Endodermal cell (in vitro differentiated cells): ENCODE measurements at regions not wholly inside any gene's neighbourhood (a gene's known extent, or its start where the extent isn't known, plus 50 kb on each side); places are given as distances from the start of the nearest gene placed in this dataset.

Experiments
- DNase-seq: peaks from one replicate; pipeline ENCODE4 v3.0.0-alpha.2; 2017
- H3K27ac ChIP-seq: 2 replicates; pipeline ENCODE4 v1.5.1; 2013; ENCODE audit warnings: mild to moderate bottlenecking, low read depth, low read length, moderate library complexity
- H3K27me3 ChIP-seq: 2 replicates; pipeline ENCODE4 v1.6.1; 2013; ENCODE audit warnings: mild to moderate bottlenecking, low read length, moderate library complexity; ENCODE audit not compliant: insufficient read depth, control insufficient read depth, poor library complexity, severe bottlenecking
- H3K36me3 ChIP-seq: 2 replicates; pipeline ENCODE4 v1.7.0; 2013; ENCODE audit warnings: mild to moderate bottlenecking, low read length, moderate library complexity; ENCODE audit not compliant: control insufficient read depth, insufficient read depth
- H3K4me1 ChIP-seq: one replicate; pipeline ENCODE4 v1.7.0; 2013; ENCODE audit warnings: low read length; ENCODE audit not compliant: control insufficient read depth, insufficient read depth
- H3K4me3 ChIP-seq: 2 replicates; pipeline ENCODE4 v1.5.1; 2013; ENCODE audit warnings: mild to moderate bottlenecking, low read length, moderate library complexity
- H3K9ac ChIP-seq: 2 replicates; pipeline ENCODE4 v1.6.1; 2013; ENCODE audit warnings: mild to moderate bottlenecking, low read length, moderate library complexity; ENCODE audit not compliant: poor library complexity, severe bottlenecking; ENCODE audit errors: extremely low read depth
- H3K9me3 ChIP-seq: 2 replicates; pipeline ENCODE4 v1.6.1; 2013; ENCODE audit warnings: mild to moderate bottlenecking, low read length, moderate library complexity; ENCODE audit not compliant: control insufficient read depth
- H3K27ac Mint-ChIP-seq: 2 replicates; pipeline ENCODE4 v1.8.0; 2020; ENCODE audit warnings: mixed read lengths
- H3K27me3 Mint-ChIP-seq: 2 replicates; pipeline ENCODE4 v1.8.0; 2021; ENCODE audit warnings: mild to moderate bottlenecking, mixed read lengths; ENCODE audit not compliant: insufficient read depth
- H3K36me3 Mint-ChIP-seq: 2 replicates; pipeline ENCODE4 v1.8.0; 2020; ENCODE audit warnings: low read depth, mixed read lengths
- H3K4me1 Mint-ChIP-seq: 2 replicates; pipeline ENCODE4 v1.8.0; 2020; ENCODE audit warnings: mixed read lengths
- H3K4me3 Mint-ChIP-seq: 2 replicates; pipeline ENCODE4 v1.8.0; 2020; ENCODE audit warnings: mild to moderate bottlenecking, moderate library complexity, mixed read lengths
- H3K9me3 Mint-ChIP-seq: 2 replicates; pipeline ENCODE4 v1.8.0; 2020; ENCODE audit warnings: mild to moderate bottlenecking, mixed read lengths
- CTCF ChIP-seq: fragments of 200-600 bp; sonication (generic); conservative IDR thresholded peaks from 2 replicates; pipeline ENCODE4 v1.5.0; 2021; ENCODE audit warnings: antibody characterized with exemption, mild to moderate bottlenecking
- WGBS, 2 experiments: methylation state at CpG; one replicate each; pipeline versions ENCODE4 v1.1.5 to v1.1.7; 2013; ENCODE audit warnings: missing lambda C conversion rate in 2 of 2, mixed read lengths in 1 of 2; ENCODE audit not compliant: insufficient coverage in 1 of 2, insufficient read length in 1 of 2; 5-methylcytosine and 5-hydroxymethylcytosine counted together

DNA sequence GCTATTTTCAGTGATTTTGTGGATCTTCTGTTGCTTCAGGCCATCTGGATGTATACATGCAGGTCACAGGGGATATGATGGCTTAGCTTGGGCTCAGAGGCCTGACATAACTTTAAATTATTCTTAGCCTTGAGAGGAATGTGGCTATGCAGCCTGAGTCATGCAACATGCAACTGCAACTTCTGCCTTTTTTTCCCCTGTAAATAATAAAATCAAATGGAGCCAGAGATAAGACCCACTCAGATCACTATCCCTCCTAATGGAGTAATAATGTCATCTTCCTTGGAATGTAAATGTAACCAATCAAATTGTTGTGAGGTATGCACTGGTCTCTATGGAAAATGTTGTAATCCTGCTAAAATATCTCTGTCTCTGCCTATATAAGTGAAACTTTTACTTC lies 54.9 kb downstream of the MAGEB17 start:
- H3K4me1 ChIP-seq: no peaks in the 10 kb centered on the region
- DNase-seq: no peak
- H3K27ac ChIP-seq: no peak overlapping the region
- no peaks in the 10 kb centered on the region for H3K27me3 ChIP-seq
- Mint-ChIP-seq H3K27me3 (peaks cover 2% of the 10 kb centered on the region), H3K4me1 (peaks cover 4% of the 10 kb centered on the region), H3K36me3 (peaks cover 13% of the 10 kb centered on the region), H3K4me3 (no peak overlapping the region), H3K9me3 (no peaks in the 10 kb centered on the region), H3K27ac (no peak overlapping the region)
- no peak for TF ChIP-seq CTCF
- no peak overlapping the region for H3K4me3 ChIP-seq
- no peak overlapping the region for H3K9ac ChIP-seq
- H3K36me3 ChIP-seq: no peaks in the 10 kb centered on the region
- peaks cover 23% of the 10 kb centered on the region for H3K9me3 ChIP-seq

DNA sequence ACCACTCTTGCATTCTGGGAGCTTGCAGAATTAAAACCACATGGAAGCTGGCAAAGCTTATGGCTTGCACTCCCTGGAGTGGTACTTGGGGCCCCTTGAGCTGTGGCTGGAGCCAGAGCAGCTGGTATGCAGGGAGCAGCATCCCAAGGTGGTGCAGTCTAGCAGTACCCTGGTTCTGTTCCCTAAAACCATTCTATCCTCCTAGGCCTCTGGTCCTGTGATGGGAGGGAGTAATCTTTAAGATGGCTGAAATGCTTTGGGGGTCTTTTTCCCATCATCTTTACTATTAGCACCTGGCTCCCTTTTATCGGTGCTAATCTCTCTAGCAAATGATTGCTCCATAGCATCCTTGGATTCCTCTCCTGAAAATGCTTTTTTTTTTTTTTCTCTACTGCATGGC lies 56.1 kb downstream of the MAGEB17 start:
- Mint-ChIP-seq H3K36me3 (peaks cover 14% of the 10 kb centered on the region), H3K27me3 (peaks cover 2% of the 10 kb centered on the region), H3K4me3 (no peak overlapping the region), H3K27ac (no peak overlapping the region), H3K9me3 (peaks cover 2% of the 10 kb centered on the region), H3K4me1 (peaks cover 13% of the 10 kb centered on the region)
- no peak overlapping the region for H3K4me3 ChIP-seq
- 94% methylated on average over 1 of the region's 1 CpG; no CpG with 5 or more reads in 1 of the 2 experiments for WGBS, 2 experiments
- peaks cover 23% of the 10 kb centered on the region for H3K9me3 ChIP-seq
- TF ChIP-seq CTCF: no peak
- DNase-seq: no peak
- no peaks in the 10 kb centered on the region for H3K36me3 ChIP-seq
- no peak overlapping the region for H3K27ac ChIP-seq
- no peaks in the 10 kb centered on the region for H3K27me3 ChIP-seq
- no peaks in the 10 kb centered on the region for H3K4me1 ChIP-seq
- H3K9ac ChIP-seq: no peak overlapping the region

DNA sequence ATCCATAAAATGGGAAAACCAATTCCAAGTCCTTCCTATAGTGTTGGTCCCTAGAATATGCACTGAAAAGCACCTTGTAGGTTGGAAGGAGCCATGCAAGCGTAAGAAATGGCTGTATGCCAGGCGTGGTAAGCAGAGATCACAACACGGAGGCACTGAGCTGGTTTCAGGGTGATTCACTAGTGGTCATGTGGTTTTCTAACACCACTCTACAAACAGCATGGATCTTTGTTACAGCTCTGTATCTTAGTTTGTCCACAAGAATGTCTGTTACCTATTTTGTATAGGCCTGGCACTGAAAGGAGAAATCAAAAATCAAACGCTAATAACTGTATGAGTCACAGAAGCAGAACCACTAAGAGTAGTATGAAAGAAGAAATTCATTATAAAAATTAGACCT lies 71.9 kb downstream of the MAGEB17 start:
- WGBS, 2 experiments: 95 to 100% methylated on average over 1 to 4 of the region's 4 CpGs
- H3K9me3 ChIP-seq: no peaks in the 10 kb centered on the region
- Mint-ChIP-seq H3K4me1 (peaks cover 10% of the 10 kb centered on the region), H3K36me3 (peaks cover 10% of the 10 kb centered on the region), H3K9me3 (peaks cover 26% of the 10 kb centered on the region), H3K27me3 (no peaks in the 10 kb centered on the region), H3K27ac (no peak overlapping the region), H3K4me3 (no peak overlapping the region)
- H3K9ac ChIP-seq: no peak overlapping the region
- no peaks in the 10 kb centered on the region for H3K4me1 ChIP-seq
- no peak overlapping the region for H3K27ac ChIP-seq
- no peaks in the 10 kb centered on the region for H3K36me3 ChIP-seq
- H3K4me3 ChIP-seq: no peak overlapping the region
- DNase-seq: no peak
- H3K27me3 ChIP-seq: no peaks in the 10 kb centered on the region
- TF ChIP-seq CTCF: no peak
